ENCODE measurements at regions not wholly inside any gene's neighbourhood (a gene's known extent, or its start where the extent isn't known, plus 50 kb on each side); places are given as distances from the start of the nearest gene placed in this dataset.

DNA sequence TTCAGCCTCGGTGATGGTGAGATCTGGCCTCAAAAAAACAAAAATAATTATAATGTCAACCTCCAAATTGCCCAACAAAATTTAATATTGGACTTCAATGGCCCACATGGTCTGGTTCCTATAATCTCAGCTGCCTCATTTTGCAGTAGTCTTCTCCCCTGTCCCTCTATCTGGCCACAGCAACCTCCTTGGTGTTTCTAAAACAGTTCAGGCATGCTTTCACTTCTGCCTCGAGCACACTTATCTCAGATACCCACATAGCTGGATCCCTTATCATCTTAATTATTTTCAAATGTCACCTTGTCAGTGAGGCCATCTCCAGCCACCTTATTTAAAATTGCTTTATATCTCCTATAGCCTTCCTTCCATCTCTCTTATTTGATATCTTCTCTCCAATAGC is 52.9 kb upstream of the WDFY3 start:
- TF ChIP-seq ZNF232 (CRISPR knock-in tag; IDR thresholded peaks at IDR 0.05) (no peak), FOS (IDR thresholded peaks at IDR 0.05; ENCODE audit: extremely low read depth, insufficient read length) (no peak), ZBTB40 (IDR thresholded peaks at IDR 0.05) (no peak), ZBTB40 (CRISPR knock-in tag; IDR thresholded peaks at IDR 0.05) (no peak), POLR2A (conservative IDR thresholded peaks at IDR 0.05) (no peak), CBX3 (IDR thresholded peaks at IDR 0.05; ENCODE audit: borderline replicate concordance in 1 of 2, low read length in 2 of 2) (no peak), KLF13 (tag; IDR thresholded peaks at IDR 0.05; ENCODE audit: borderline replicate concordance, low read depth) (no peak)
- TF ChIP-seq, protein P1, sequence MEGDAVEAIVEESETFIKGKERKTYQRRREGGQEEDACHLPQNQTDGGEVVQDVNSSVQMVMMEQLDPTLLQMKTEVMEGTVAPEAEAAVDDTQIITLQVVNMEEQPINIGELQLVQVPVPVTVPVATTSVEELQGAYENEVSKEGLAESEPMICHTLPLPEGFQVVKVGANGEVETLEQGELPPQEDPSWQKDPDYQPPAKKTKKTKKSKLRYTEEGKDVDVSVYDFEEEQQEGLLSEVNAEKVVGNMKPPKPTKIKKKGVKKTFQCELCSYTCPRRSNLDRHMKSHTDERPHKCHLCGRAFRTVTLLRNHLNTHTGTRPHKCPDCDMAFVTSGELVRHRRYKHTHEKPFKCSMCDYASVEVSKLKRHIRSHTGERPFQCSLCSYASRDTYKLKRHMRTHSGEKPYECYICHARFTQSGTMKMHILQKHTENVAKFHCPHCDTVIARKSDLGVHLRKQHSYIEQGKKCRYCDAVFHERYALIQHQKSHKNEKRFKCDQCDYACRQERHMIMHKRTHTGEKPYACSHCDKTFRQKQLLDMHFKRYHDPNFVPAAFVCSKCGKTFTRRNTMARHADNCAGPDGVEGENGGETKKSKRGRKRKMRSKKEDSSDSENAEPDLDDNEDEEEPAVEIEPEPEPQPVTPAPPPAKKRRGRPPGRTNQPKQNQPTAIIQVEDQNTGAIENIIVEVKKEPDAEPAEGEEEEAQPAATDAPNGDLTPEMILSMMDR (IDR thresholded peaks at IDR 0.05 in 2 of 3, conservative IDR thresholded peaks at IDR 0.05 in 1 of 3; ENCODE audit: insufficient read depth in 2 of 3, low read depth in 1 of 3, low read length in 3 of 3), result no peak

Measured in K562 (cell line).